ENCODE measurements at regions not wholly inside any gene's neighbourhood (a gene's known extent, or its start where the extent isn't known, plus 50 kb on each side); places are given as distances from the start of the nearest gene placed in this dataset.
"Not testable (repeated sequence)": the region's sequence is repeated elsewhere in the genome, so short reads cannot be mapped to it uniquely, and the experiment has no call there.

- H3K79me2 ChIP-seq (ENCODE audit: control insufficient read depth, low read length) = no peaks in the 10 kb centered on the region
- H3K27ac ChIP-seq (ENCODE audit: low read depth, low read length) = no peak overlapping the region
- H3K4me1 ChIP-seq (ENCODE audit: control insufficient read depth, low read length) = no peaks in the 10 kb centered on the region
- no peaks in the 10 kb centered on the region for H3K9me2 ChIP-seq (replicated peaks; ENCODE audit: control insufficient read depth, low read length)
- H3K9me3 ChIP-seq (ENCODE audit: control insufficient read depth, insufficient read depth, low read length) = no peaks in the 10 kb centered on the region
- TF ChIP-seq EZH2phosphoT487 (IDR thresholded peaks at IDR 0.05; ENCODE audit: borderline replicate concordance, low read length) (no peak), CTCF (IDR thresholded peaks at IDR 0.05; ENCODE audit: low read depth, low read length, poor library complexity, severe bottlenecking) (no peak)
- H3K27me3 ChIP-seq (ENCODE audit: control insufficient read depth, low read length) = no peaks in the 10 kb centered on the region
- H3K4me2 ChIP-seq (ENCODE audit: low read length) = no peak overlapping the region
- no peaks in the 10 kb centered on the region for H4K20me1 ChIP-seq (ENCODE audit: control insufficient read depth, insufficient read depth, low read depth, low read length)
- H3K36me3 ChIP-seq (ENCODE audit: control insufficient read depth, low read length) = no peaks in the 10 kb centered on the region
- no peak overlapping the region for H3K4me3 ChIP-seq (ENCODE audit: low read length)
- H3F3A ChIP-seq (ENCODE audit: control insufficient read depth, insufficient read depth) = no peaks in the 10 kb centered on the region
Measured at GRCh38 chr5:29197631-29198454, 1995.6 kb upstream of the CDH6 start.

GRCh38 chr5:29193972-29194371 lies 1999.5 kb upstream of the CDH6 start:
- no peak overlapping the region for H3K4me3 ChIP-seq (ENCODE audit: low read length)
- no peaks in the 10 kb centered on the region for H3K9me3 ChIP-seq (ENCODE audit: control insufficient read depth, insufficient read depth, low read length)
- H3F3A ChIP-seq (ENCODE audit: control insufficient read depth, insufficient read depth) = no peaks in the 10 kb centered on the region
- TF ChIP-seq CTCF (IDR thresholded peaks at IDR 0.05; ENCODE audit: low read depth, low read length, poor library complexity, severe bottlenecking) = no peak
- no peak for TF ChIP-seq EZH2phosphoT487 (IDR thresholded peaks at IDR 0.05; ENCODE audit: borderline replicate concordance, low read length)
- H3K9me2 ChIP-seq (replicated peaks; ENCODE audit: control insufficient read depth, low read length) = no peaks in the 10 kb centered on the region
- H3K27me3 ChIP-seq (ENCODE audit: control insufficient read depth, low read length) = no peaks in the 10 kb centered on the region
- H3K27ac ChIP-seq (ENCODE audit: low read depth, low read length) = no peak overlapping the region
- no peaks in the 10 kb centered on the region for H4K20me1 ChIP-seq (ENCODE audit: control insufficient read depth, insufficient read depth, low read depth, low read length)
- H3K4me2 ChIP-seq (ENCODE audit: low read length) = no peak overlapping the region
- H3K79me2 ChIP-seq (ENCODE audit: control insufficient read depth, low read length) = no peaks in the 10 kb centered on the region
- H3K36me3 ChIP-seq (ENCODE audit: control insufficient read depth, low read length) = no peaks in the 10 kb centered on the region
- H3K4me1 ChIP-seq (ENCODE audit: control insufficient read depth, low read length) = no peaks in the 10 kb centered on the region

GRCh38 chr5:29191269-29192048 lies 2002.0 kb upstream of the CDH6 start:
- H3K27ac ChIP-seq (ENCODE audit: low read depth, low read length); H3K9me2 ChIP-seq (replicated peaks; ENCODE audit: control insufficient read depth, low read length); H3F3A ChIP-seq (ENCODE audit: control insufficient read depth, insufficient read depth); H3K4me1 ChIP-seq (ENCODE audit: control insufficient read depth, low read length); H3K4me3 ChIP-seq (ENCODE audit: low read length); H3K9me3 ChIP-seq (ENCODE audit: control insufficient read depth, insufficient read depth, low read length); H3K27me3 ChIP-seq (ENCODE audit: control insufficient read depth, low read length); H3K36me3 ChIP-seq (ENCODE audit: control insufficient read depth, low read length); H3K4me2 ChIP-seq (ENCODE audit: low read length); H4K20me1 ChIP-seq (ENCODE audit: control insufficient read depth, insufficient read depth, low read depth, low read length); H3K79me2 ChIP-seq (ENCODE audit: control insufficient read depth, low read length): not testable (repeated sequence)

GRCh38 chr5:29190398-29190797 lies 2003.1 kb upstream of the CDH6 start:
- not testable (repeated sequence) for H3K4me3 ChIP-seq (ENCODE audit: low read length); H3K27me3 ChIP-seq (ENCODE audit: control insufficient read depth, low read length); H3K4me2 ChIP-seq (ENCODE audit: low read length); H3K9me3 ChIP-seq (ENCODE audit: control insufficient read depth, insufficient read depth, low read length); H3F3A ChIP-seq (ENCODE audit: control insufficient read depth, insufficient read depth); H3K27ac ChIP-seq (ENCODE audit: low read depth, low read length); H3K79me2 ChIP-seq (ENCODE audit: control insufficient read depth, low read length); H4K20me1 ChIP-seq (ENCODE audit: control insufficient read depth, insufficient read depth, low read depth, low read length); H3K36me3 ChIP-seq (ENCODE audit: control insufficient read depth, low read length); H3K4me1 ChIP-seq (ENCODE audit: control insufficient read depth, low read length); H3K9me2 ChIP-seq (replicated peaks; ENCODE audit: control insufficient read depth, low read length)

- H3K4me1 ChIP-seq (ENCODE audit: control insufficient read depth, low read length); H3K27ac ChIP-seq (ENCODE audit: low read depth, low read length); H3K79me2 ChIP-seq (ENCODE audit: control insufficient read depth, low read length); H3K9me2 ChIP-seq (replicated peaks; ENCODE audit: control insufficient read depth, low read length); H4K20me1 ChIP-seq (ENCODE audit: control insufficient read depth, insufficient read depth, low read depth, low read length); H3K9me3 ChIP-seq (ENCODE audit: control insufficient read depth, insufficient read depth, low read length); H3K27me3 ChIP-seq (ENCODE audit: control insufficient read depth, low read length); H3K4me3 ChIP-seq (ENCODE audit: low read length); H3K36me3 ChIP-seq (ENCODE audit: control insufficient read depth, low read length); H3F3A ChIP-seq (ENCODE audit: control insufficient read depth, insufficient read depth); H3K4me2 ChIP-seq (ENCODE audit: low read length): not testable (repeated sequence)
Measured at GRCh38 chr5:29186380-29186779, 2007.1 kb upstream of the CDH6 start.
